ENCODE measurements at regions not wholly inside any gene's neighbourhood (a gene's known extent, or its start where the extent isn't known, plus 50 kb on each side); places are given as distances from the start of the nearest gene placed in this dataset.
A peak's percentile ranks its signal among the peaks of the same experiment; 100 is the strongest.

DNA sequence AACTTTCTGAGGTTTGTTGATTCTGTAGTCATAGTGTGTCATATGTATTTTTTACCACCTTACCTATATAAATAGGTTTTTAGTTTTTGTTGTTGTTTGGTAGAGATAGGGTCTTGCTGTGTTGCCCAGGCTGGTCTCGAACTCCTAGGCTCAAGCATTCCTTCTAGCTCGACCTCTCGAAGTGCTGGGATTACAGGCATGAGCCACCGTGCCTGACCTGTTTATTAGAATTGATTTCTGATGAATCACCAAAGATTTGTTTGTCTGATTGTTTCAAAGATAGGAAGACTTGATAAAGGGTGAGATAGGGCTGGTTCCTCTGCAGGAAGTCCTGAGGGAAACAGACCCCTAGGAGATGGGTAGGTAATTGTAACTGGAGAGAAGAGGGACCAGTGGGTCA is 481.6 kb downstream of the PCNX1 start:
- Histone ChIP-seq H3K79me2 (ENCODE audit: control insufficient read depth, insufficient read depth, low read length, poor library complexity) (no peaks in the 10 kb centered on the region), H4K91ac (ENCODE audit: low read depth, low read length) (no peak overlapping the region), H3K4me2 (ENCODE audit: low read length) (no peak overlapping the region), H3K4me1 (ENCODE audit: control insufficient read depth in 1 of 2, insufficient read depth in 2 of 2, low read length in 2 of 2) (peaks cover 2 to 3% of the 10 kb centered on the region in 2 experiments), H3K9ac (ENCODE audit: low read length) (no peak overlapping the region), H3K4me3 (ENCODE audit: low read depth, low read length) (no peak overlapping the region), H3K79me1 (ENCODE audit: low read length) (no peaks in the 10 kb centered on the region), H3K23ac (ENCODE audit: low read length) (no peak overlapping the region), H2BK120ac (ENCODE audit: insufficient read depth, low read length, poor library complexity) (no peak overlapping the region), H3K14ac (ENCODE audit: low read length) (no peak overlapping the region), H4K8ac (ENCODE audit: low read depth, low read length) (no peak overlapping the region), H3K36me3 (ENCODE audit: control insufficient read depth in 1 of 2, insufficient read depth in 2 of 2, low read length in 2 of 2) (no peaks in the 10 kb centered on the region), H2AK5ac (ENCODE audit: low read length) (no peak overlapping the region), H4K12ac (ENCODE audit: low read depth, low read length) (no peak overlapping the region), H3K18ac (ENCODE audit: low read length) (no peak overlapping the region), H3K9me3 (ENCODE audit: insufficient read depth, low read depth, low read length) (no peaks in the 10 kb centered on the region), H3K27me3 (ENCODE audit: insufficient read depth, low read length) (no peaks in the 10 kb centered on the region), H2AFZ (ENCODE audit: insufficient read depth, low read length, poor library complexity) (no peak overlapping the region), H3K4ac (ENCODE audit: low read depth, low read length) (no peak overlapping the region), H2BK5ac (ENCODE audit: low read depth, low read length, poor library complexity) (no peak overlapping the region), H2BK12ac (ENCODE audit: low read length) (no peak overlapping the region), H3K27ac (ENCODE audit: low read depth, low read length) (no peak overlapping the region)
- WGBS (ENCODE audit: extremely low coverage, insufficient coverage, insufficient read length), result no CpG with 5 or more reads among the region's 4 CpGs
- peak; percentile 38 to 82 for DNase-seq

DNA sequence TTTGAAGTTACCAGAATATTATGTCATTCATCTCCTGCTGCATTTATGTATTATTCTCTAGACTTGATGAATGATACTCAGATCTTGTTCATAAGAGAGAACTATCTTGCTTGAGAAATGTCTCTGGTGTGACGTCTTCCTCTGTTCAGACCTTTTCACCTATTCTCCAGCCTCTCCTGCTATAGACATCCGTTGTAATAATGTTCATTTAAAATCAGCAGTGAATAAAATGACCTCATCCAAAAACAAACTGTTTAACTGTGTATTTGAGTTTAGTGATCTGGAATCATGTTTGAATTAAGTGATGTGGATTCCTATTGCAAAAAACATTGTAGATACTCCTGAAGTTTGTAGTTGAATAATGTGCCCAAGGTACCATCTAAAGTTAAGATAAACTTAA is 487.1 kb downstream of the PCNX1 start:
- Histone ChIP-seq H2BK12ac (ENCODE audit: low read length) (no peak overlapping the region), H3K4me2 (ENCODE audit: low read length) (no peak overlapping the region), H4K12ac (ENCODE audit: low read depth, low read length) (no peak overlapping the region), H2AK5ac (ENCODE audit: low read length) (no peak overlapping the region), H2AFZ (ENCODE audit: insufficient read depth, low read length, poor library complexity) (no peak overlapping the region), H3K36me3 (ENCODE audit: control insufficient read depth in 1 of 2, insufficient read depth in 2 of 2, low read length in 2 of 2) (no peaks in the 10 kb centered on the region), H3K79me2 (ENCODE audit: control insufficient read depth, insufficient read depth, low read length, poor library complexity) (peaks cover 2% of the 10 kb centered on the region), H2BK5ac (ENCODE audit: low read depth, low read length, poor library complexity) (no peak overlapping the region), H3K14ac (ENCODE audit: low read length) (no peak overlapping the region), H3K9ac (ENCODE audit: low read length) (no peak overlapping the region), H3K9me3 (ENCODE audit: insufficient read depth, low read depth, low read length) (no peaks in the 10 kb centered on the region), H3K79me1 (ENCODE audit: low read length) (no peaks in the 10 kb centered on the region), H3K4ac (ENCODE audit: low read depth, low read length) (no peak overlapping the region), H3K4me3 (ENCODE audit: low read depth, low read length) (no peak overlapping the region), H2BK120ac (ENCODE audit: insufficient read depth, low read length, poor library complexity) (no peak overlapping the region), H3K18ac (ENCODE audit: low read length) (no peak overlapping the region), H4K8ac (ENCODE audit: low read depth, low read length) (no peak overlapping the region), H3K27ac (ENCODE audit: low read depth, low read length) (no peak overlapping the region), H3K4me1 (ENCODE audit: control insufficient read depth in 1 of 2, insufficient read depth in 2 of 2, low read length in 2 of 2) (no peaks in the 10 kb centered on the region), H3K27me3 (ENCODE audit: insufficient read depth, low read length) (no peaks in the 10 kb centered on the region), H3K23ac (ENCODE audit: low read length) (no peak overlapping the region), H4K91ac (ENCODE audit: low read depth, low read length) (no peak overlapping the region)
- no CpG with 5 or more reads among the region's 2 CpGs for whole genome bisulfite sequencing (ENCODE audit: extremely low coverage, insufficient coverage, insufficient read length)
- no peak for DNase-seq

DNA sequence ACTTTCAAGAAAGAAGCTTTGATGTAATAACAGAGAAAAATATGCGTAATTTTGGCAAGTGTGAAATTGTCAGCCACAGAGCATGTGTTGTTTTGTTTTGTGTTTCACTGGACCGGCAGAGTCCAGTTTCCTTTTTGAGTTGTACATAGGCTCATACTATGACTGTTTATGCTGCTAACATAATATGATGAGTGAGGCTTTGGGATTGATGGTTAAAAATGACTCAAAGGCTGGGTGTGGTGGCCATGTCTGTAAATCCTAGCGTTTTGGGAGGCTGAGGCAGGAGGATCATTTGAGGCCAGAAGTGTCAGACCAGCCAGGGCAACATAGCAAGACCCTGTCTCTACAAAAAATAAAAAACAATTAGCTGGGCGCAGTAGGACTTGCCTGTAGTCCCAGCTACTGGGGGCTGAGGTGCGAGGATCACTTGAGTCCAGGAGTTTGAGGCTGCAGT is 487.9 kb downstream of the PCNX1 start:
- H4K91ac ChIP-seq (ENCODE audit: low read depth, low read length), result no peak overlapping the region
- no peak overlapping the region for H3K4me3 ChIP-seq (ENCODE audit: low read depth, low read length)
- H3K79me2 ChIP-seq (ENCODE audit: control insufficient read depth, insufficient read depth, low read length, poor library complexity), result peaks cover 2% of the 10 kb centered on the region
- no peaks in the 10 kb centered on the region for H3K27me3 ChIP-seq (ENCODE audit: insufficient read depth, low read length)
- no peak overlapping the region for H4K12ac ChIP-seq (ENCODE audit: low read depth, low read length)
- no peak for DNase-seq
- H3K27ac ChIP-seq (ENCODE audit: low read depth, low read length), result no peak overlapping the region
- H4K8ac ChIP-seq (ENCODE audit: low read depth, low read length), result no peak overlapping the region
- peak overlapping the region; percentile 6 for H3K4ac ChIP-seq (ENCODE audit: low read depth, low read length)
- no peaks in the 10 kb centered on the region for H3K4me1 ChIP-seq (ENCODE audit: control insufficient read depth in 1 of 2, insufficient read depth in 2 of 2, low read length in 2 of 2)
- H2BK5ac ChIP-seq (ENCODE audit: low read depth, low read length, poor library complexity), result peak overlapping the region; percentile 63
- H3K18ac ChIP-seq (ENCODE audit: low read length), result peak overlapping the region; percentile 71
- H3K4me2 ChIP-seq (ENCODE audit: low read length), result no peak overlapping the region
- no peak overlapping the region for H2AK5ac ChIP-seq (ENCODE audit: low read length)
- no peak overlapping the region for H2BK12ac ChIP-seq (ENCODE audit: low read length)
- no peak overlapping the region for H3K9ac ChIP-seq (ENCODE audit: low read length)
- H3K36me3 ChIP-seq (ENCODE audit: control insufficient read depth in 1 of 2, insufficient read depth in 2 of 2, low read length in 2 of 2), result no peaks in the 10 kb centered on the region
- no peak overlapping the region for H3K23ac ChIP-seq (ENCODE audit: low read length)
- H3K14ac ChIP-seq (ENCODE audit: low read length), result no peak overlapping the region
- no CpG with 5 or more reads among the region's 5 CpGs for WGBS (ENCODE audit: extremely low coverage, insufficient coverage, insufficient read length)
- no peak overlapping the region for H2AFZ ChIP-seq (ENCODE audit: insufficient read depth, low read length, poor library complexity)
- no peaks in the 10 kb centered on the region for H3K9me3 ChIP-seq (ENCODE audit: insufficient read depth, low read depth, low read length)
- H2BK120ac ChIP-seq (ENCODE audit: insufficient read depth, low read length, poor library complexity), result no peak overlapping the region
- no peaks in the 10 kb centered on the region for H3K79me1 ChIP-seq (ENCODE audit: low read length)

DNA sequence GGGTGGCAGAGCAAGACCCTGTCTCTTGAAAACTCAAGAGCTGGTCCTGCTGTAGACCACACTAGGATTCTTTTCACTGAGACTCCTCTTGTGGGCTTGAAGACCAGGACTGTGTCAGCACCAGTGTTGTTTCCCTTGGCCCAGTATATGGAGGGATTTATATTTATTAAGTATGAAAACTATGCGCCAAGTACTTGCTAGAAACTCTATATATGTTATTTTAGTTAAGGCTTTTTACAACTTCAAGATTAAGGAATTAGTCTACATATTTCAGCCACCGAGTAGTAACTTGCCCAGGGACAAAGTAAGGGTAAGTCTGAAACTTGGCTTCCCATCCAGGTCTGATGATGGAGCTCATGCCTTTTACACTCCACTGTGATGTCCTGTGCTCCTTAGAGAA is 488.4 kb downstream of the PCNX1 start:
- Histone ChIP-seq H3K79me1 (ENCODE audit: low read length) (no peaks in the 10 kb centered on the region), H3K9me3 (ENCODE audit: insufficient read depth, low read depth, low read length) (no peaks in the 10 kb centered on the region), H4K91ac (ENCODE audit: low read depth, low read length) (no peak overlapping the region), H3K79me2 (ENCODE audit: control insufficient read depth, insufficient read depth, low read length, poor library complexity) (peaks cover 2% of the 10 kb centered on the region), H3K23ac (ENCODE audit: low read length) (no peak overlapping the region), H3K18ac (ENCODE audit: low read length) (peak overlapping the region; percentile 71), H3K27me3 (ENCODE audit: insufficient read depth, low read length) (no peaks in the 10 kb centered on the region), H3K4me1 (ENCODE audit: control insufficient read depth in 1 of 2, insufficient read depth in 2 of 2, low read length in 2 of 2) (no peaks in the 10 kb centered on the region), H3K14ac (ENCODE audit: low read length) (no peak overlapping the region), H3K4me2 (ENCODE audit: low read length) (no peak overlapping the region), H4K8ac (ENCODE audit: low read depth, low read length) (no peak overlapping the region), H3K4me3 (ENCODE audit: low read depth, low read length) (no peak overlapping the region), H2BK5ac (ENCODE audit: low read depth, low read length, poor library complexity) (peak overlapping the region; percentile 63), H2AK5ac (ENCODE audit: low read length) (no peak overlapping the region), H4K12ac (ENCODE audit: low read depth, low read length) (no peak overlapping the region), H3K9ac (ENCODE audit: low read length) (no peak overlapping the region), H2AFZ (ENCODE audit: insufficient read depth, low read length, poor library complexity) (no peak overlapping the region), H3K36me3 (ENCODE audit: control insufficient read depth in 1 of 2, insufficient read depth in 2 of 2, low read length in 2 of 2) (no peaks in the 10 kb centered on the region), H3K27ac (ENCODE audit: low read depth, low read length) (no peak overlapping the region), H3K4ac (ENCODE audit: low read depth, low read length) (peak overlapping the region; percentile 6), H2BK120ac (ENCODE audit: insufficient read depth, low read length, poor library complexity) (no peak overlapping the region), H2BK12ac (ENCODE audit: low read length) (no peak overlapping the region)
- WGBS (ENCODE audit: extremely low coverage, insufficient coverage, insufficient read length), result no CpG with 5 or more reads among the region's 2 CpGs
- no peak for DNase-seq
